Naive thymus-derived CD4-positive, alpha-beta T cell (primary cell): ENCODE measurements at regions not wholly inside any gene's neighbourhood (a gene's known extent, or its start where the extent isn't known, plus 50 kb on each side); places are given as distances from the start of the nearest gene placed in this dataset.
A peak's percentile ranks its signal among the peaks of the same experiment; 100 is the strongest.

Source experiments
- ATAC-seq: fragments of 150-1000 bp; cut with Tn5 transposase; 2 replicates; pipeline ENCODE4 v1.10.0; 2021; ENCODE audit warnings: mild to moderate bottlenecking, moderate library complexity
- CTCF ChIA-PET: fragments of 350-600 bp; sonication (Branson Sonifier 250); formaldehyde crosslinking; loops from one replicate; lab custom pipeline; 2021; ENCODE audit warnings: antibody characterized with exemption; lab: Charles Lee
- POLR2A ChIA-PET: fragments of 350-600 bp; sonication (Branson Sonifier 250); formaldehyde crosslinking; loops from one replicate; lab custom pipeline; 2021; ENCODE audit warnings: antibody characterized with exemption, inconsistent platforms; lab: Charles Lee
- DNase-seq, 9 donors: peaks; one replicate each; pipeline versions ENCODE4 v3.0.0 to v3.0.0-alpha.2; 2020 to 2022; ENCODE audit warnings: mixed read lengths in 1 of 9
- H3K27ac ChIP-seq: one replicate; pipeline ENCODE4 v1.7.0; 2013; ENCODE audit warnings: mild to moderate bottlenecking, low read depth, low read length, moderate library complexity
- H3K27me3 ChIP-seq, 2 donors: one replicate each; pipeline ENCODE4 v1.7.0; 2013; ENCODE audit warnings: low read length in 2 of 2, mild to moderate bottlenecking in 2 of 2, moderate library complexity in 2 of 2; ENCODE audit not compliant: control insufficient read depth in 2 of 2, insufficient read depth in 2 of 2
- H3K36me3 ChIP-seq, 3 experiments: 1 replicate in 2 of 3; 2 replicates in 1 of 3; pipeline ENCODE4 v1.7.0; 2013; ENCODE audit warnings: low read length in 3 of 3, mild to moderate bottlenecking in 3 of 3, moderate library complexity in 1 of 3; ENCODE audit not compliant: insufficient read depth in 3 of 3, control insufficient read depth in 2 of 3
- H3K4me1 ChIP-seq, 2 donors: one replicate each; pipeline ENCODE4 v1.7.0; 2013; ENCODE audit warnings: low read length in 2 of 2, mild to moderate bottlenecking in 2 of 2, moderate library complexity in 1 of 2; ENCODE audit not compliant: control insufficient read depth in 2 of 2, insufficient read depth in 2 of 2
- H3K4me3 ChIP-seq: 2 replicates; pipeline ENCODE4 v1.7.0; 2013; ENCODE audit warnings: mild to moderate bottlenecking, low read length
- H3K9me3 ChIP-seq, 3 experiments: 1 replicate in 2 of 3; 2 replicates in 1 of 3; pipeline ENCODE4 v1.7.0; 2013; ENCODE audit warnings: low read length in 3 of 3; ENCODE audit not compliant: control insufficient read depth in 2 of 3
- H3K27ac Mint-ChIP-seq, 9 donors: one replicate each; pipeline ENCODE4 v1.8.0; 2020 to 2022; ENCODE audit warnings: mixed read lengths in 9 of 9, mild to moderate bottlenecking in 8 of 9, moderate library complexity in 5 of 9, inconsistent platforms in 2 of 9
- H3K27me3 Mint-ChIP-seq, 5 donors: one replicate each; pipeline ENCODE4 v1.8.0; 2021 to 2022; ENCODE audit warnings: mixed read lengths in 5 of 5, mild to moderate bottlenecking in 1 of 5
- H3K36me3 Mint-ChIP-seq, 5 donors: one replicate each; pipeline ENCODE4 v1.8.0; 2020 to 2022; ENCODE audit warnings: mixed read lengths in 5 of 5, mild to moderate bottlenecking in 3 of 5, inconsistent platforms in 1 of 5
- H3K4me1 Mint-ChIP-seq, 7 donors: one replicate each; pipeline ENCODE4 v1.8.0; 2020 to 2022; ENCODE audit warnings: mixed read lengths in 7 of 7, mild to moderate bottlenecking in 3 of 7, inconsistent platforms in 1 of 7
- H3K4me3 Mint-ChIP-seq, 10 donors: one replicate each; pipeline ENCODE4 v1.8.0; 2020 to 2022; ENCODE audit warnings: mild to moderate bottlenecking in 10 of 10, mixed read lengths in 10 of 10, moderate library complexity in 6 of 10, inconsistent platforms in 2 of 10
- H3K9me3 Mint-ChIP-seq, 11 donors: one replicate each; pipeline ENCODE4 v1.8.0; 2020 to 2022; ENCODE audit warnings: mixed read lengths in 11 of 11, mild to moderate bottlenecking in 4 of 11, inconsistent platforms in 1 of 11, moderate library complexity in 1 of 11
- intact Hi-C, 2 donors: fragments of 100-400 bp; cut with micrococcal nuclease; formaldehyde crosslinking; loops; one replicate each; pipeline ENCODE4 v1.15.1; 2023

GRCh38 chr2:143946436-143947391 lies 573.2 kb downstream of the ZEB2 start:
- H3K27me3 Mint-ChIP-seq = peaks cover 0 to 8% (median 0%) of the 10 kb centered on the region in 5 donors
- H3K4me3 Mint-ChIP-seq = no peak overlapping the region
- Histone ChIP-seq H3K4me3 (no peak overlapping the region), H3K27ac (no peak overlapping the region), H3K27me3 (no peaks in the 10 kb centered on the region), H3K9me3 (no peaks in the 10 kb centered on the region), H3K4me1 (no peaks in the 10 kb centered on the region), H3K36me3 (peaks cover 0 to 7% (median 0%) of the 10 kb centered on the region in 3 experiments)
- H3K36me3 Mint-ChIP-seq = peaks cover 0 to 26% (median 9%) of the 10 kb centered on the region in 5 donors
- no peak overlapping the region for H3K27ac Mint-ChIP-seq
- no peak for ATAC-seq
- peaks cover 0 to 1% (median 0%) of the 10 kb centered on the region in 7 donors for H3K4me1 Mint-ChIP-seq
- CTCF ChIA-PET = no interaction called here
- DNase-seq = no peak
- no peaks in the 10 kb centered on the region for H3K9me3 Mint-ChIP-seq
- intact Hi-C loops = no loop called here
- POLR2A ChIA-PET = no interaction called here

GRCh38 chr2:143942486-143942885 lies 577.4 kb downstream of the ZEB2 start:
- Mint-ChIP-seq H3K4me1 (peaks cover 0 to 10% (median 4%) of the 10 kb centered on the region in 7 donors), H3K9me3 (no peaks in the 10 kb centered on the region), H3K4me3 (no peak overlapping the region), H3K36me3 (peaks cover 0 to 32% (median 14%) of the 10 kb centered on the region in 5 donors), H3K27me3 (peaks cover 23 to 43% (median 33%) of the 10 kb centered on the region in 5 donors), H3K27ac (no peak overlapping the region)
- intact Hi-C loops = no loop called here
- H3K36me3 ChIP-seq = peaks cover 0 to 7% (median 0%) of the 10 kb centered on the region in 3 experiments
- no peak overlapping the region for H3K4me3 ChIP-seq
- ChIA-PET POLR2A (no interaction called here), CTCF (no interaction called here)
- no peaks in the 10 kb centered on the region for H3K27me3 ChIP-seq
- no peaks in the 10 kb centered on the region for H3K4me1 ChIP-seq
- ATAC-seq (no peak), DNase-seq (no peak)
- no peaks in the 10 kb centered on the region for H3K9me3 ChIP-seq
- H3K27ac ChIP-seq = no peak overlapping the region

GRCh38 chr2:143940720-143941119 lies 579.2 kb downstream of the ZEB2 start:
- DNase-seq (no peak), ATAC-seq (no peak)
- H3K27me3 ChIP-seq = no peaks in the 10 kb centered on the region
- ChIA-PET POLR2A (no interaction called here), CTCF (no interaction called here)
- no peak overlapping the region for H3K27ac Mint-ChIP-seq
- H3K36me3 Mint-ChIP-seq = peaks cover 0 to 20% (median 14%) of the 10 kb centered on the region in 5 donors
- intact Hi-C loops = no loop called here
- peaks cover 0 to 2% (median 0%) of the 10 kb centered on the region in 3 experiments for H3K36me3 ChIP-seq
- no peaks in the 10 kb centered on the region for H3K4me1 ChIP-seq
- no peaks in the 10 kb centered on the region for H3K9me3 ChIP-seq
- H3K4me3 ChIP-seq = no peak overlapping the region
- H3K27ac ChIP-seq = no peak overlapping the region
- no peaks in the 10 kb centered on the region for H3K9me3 Mint-ChIP-seq
- H3K27me3 Mint-ChIP-seq = peaks cover 32 to 52% (median 42%) of the 10 kb centered on the region in 5 donors
- peaks cover 0 to 19% (median 13%) of the 10 kb centered on the region in 7 donors for H3K4me1 Mint-ChIP-seq
- H3K4me3 Mint-ChIP-seq = no peak overlapping the region

GRCh38 chr2:143939626-143940330 lies 580.1 kb downstream of the ZEB2 start:
- peaks cover 0 to 19% (median 13%) of the 10 kb centered on the region in 7 donors for H3K4me1 Mint-ChIP-seq
- CTCF ChIA-PET = no interaction called here
- POLR2A ChIA-PET = no interaction called here

GRCh38 chr2:143937723-143938350 lies 582.1 kb downstream of the ZEB2 start:
- H3K36me3 ChIP-seq = no peaks in the 10 kb centered on the region
- H3K27ac ChIP-seq = no peak overlapping the region
- ATAC-seq = no peak
- intact Hi-C loops = no loop called here
- Mint-ChIP-seq H3K36me3 (peaks cover 0 to 9% (median 5%) of the 10 kb centered on the region in 5 donors), H3K4me3 (peak overlapping the region in 7 of 10 donors; percentile 4 to 42 (median 9)), H3K4me1 (peaks cover 0 to 19% (median 13%) of the 10 kb centered on the region in 7 donors), H3K27ac (no peak overlapping the region), H3K9me3 (no peaks in the 10 kb centered on the region), H3K27me3 (peaks cover 56 to 77% (median 64%) of the 10 kb centered on the region in 5 donors)
- no peaks in the 10 kb centered on the region for H3K9me3 ChIP-seq
- ChIA-PET CTCF (no interaction called here), POLR2A (no interaction called here)
- H3K4me1 ChIP-seq = no peaks in the 10 kb centered on the region
- no peak overlapping the region for H3K4me3 ChIP-seq
- no peak for DNase-seq
- peaks cover 0 to 3% of the 10 kb centered on the region in 2 donors for H3K27me3 ChIP-seq

More at GRCh38 chr2:143939626-143940330, 580.1 kb downstream of the ZEB2 start:
- Mint-ChIP-seq H3K9me3 (no peaks in the 10 kb centered on the region), H3K27me3 (peaks cover 42 to 62% (median 50%) of the 10 kb centered on the region in 5 donors), H3K27ac (no peak overlapping the region), H3K4me3 (no peak overlapping the region), H3K36me3 (peaks cover 0 to 11% (median 6%) of the 10 kb centered on the region in 5 donors)
- Histone ChIP-seq H3K4me1 (no peaks in the 10 kb centered on the region), H3K9me3 (no peaks in the 10 kb centered on the region), H3K27ac (no peak overlapping the region), H3K27me3 (no peaks in the 10 kb centered on the region), H3K4me3 (no peak overlapping the region), H3K36me3 (no peaks in the 10 kb centered on the region)
- intact Hi-C loops = no loop called here
- ATAC-seq = no peak
- no peak for DNase-seq
